SU-DHL-6 (cell line): ENCODE measurements at regions not wholly inside any gene's neighbourhood (a gene's known extent, or its start where the extent isn't known, plus 50 kb on each side); places are given as distances from the start of the nearest gene placed in this dataset.

Experiments used
- H2AFZ ChIP-seq: fragments of 200-600 bp; sonication (generic); 2 replicates; pipeline ENCODE4 v1.6.1; 2014; ENCODE audit warnings: low read depth, mild to moderate bottlenecking, moderate library complexity, mixed read lengths, antibody characterized with exemption, low read length; ENCODE audit not compliant: severe bottlenecking
- H3F3A ChIP-seq: fragments of 200-600 bp; shearing (Covaris generic); 2 replicates; pipeline ENCODE4 v1.6.0; 2016; ENCODE audit warnings: antibody characterized with exemption, mild to moderate bottlenecking; ENCODE audit not compliant: insufficient read depth
- H3K27ac ChIP-seq: fragments of 200-600 bp; sonication (generic); 2 replicates; pipeline ENCODE4 v1.5.1; 2016; ENCODE audit warnings: low read depth, mild to moderate bottlenecking, low read length, moderate library complexity, mixed read lengths
- H3K27me3 ChIP-seq: fragments of 200-600 bp; sonication (generic), shearing (Covaris generic); 2 replicates; pipeline ENCODE4 v1.6.0; 2014; ENCODE audit warnings: mild to moderate bottlenecking, low read length
- H3K36me3 ChIP-seq: fragments of 200-600 bp; sonication (generic); 2 replicates; pipeline ENCODE4 v1.6.1; 2014; ENCODE audit warnings: mild to moderate bottlenecking, low read length, mixed read lengths
- H3K4me2 ChIP-seq: fragments of 300-600, 200-600 bp; shearing (Covaris generic), sonication (generic); 2 replicates; pipeline ENCODE4 v1.6.0; 2014; ENCODE audit warnings: low read length, low read depth, mild to moderate bottlenecking; ENCODE audit not compliant: poor library complexity, severe bottlenecking
- H3K4me3 ChIP-seq: fragments of 200-600 bp; sonication (generic); 2 replicates; pipeline ENCODE4 v1.5.1; 2014; ENCODE audit warnings: antibody characterized with exemption, low read length, mild to moderate bottlenecking, mixed read lengths; ENCODE audit not compliant: insufficient read depth, poor library complexity, severe bottlenecking
- H3K79me2 ChIP-seq: fragments of 200-600 bp; sonication (generic); 2 replicates; pipeline ENCODE4 v1.6.1; 2014; ENCODE audit warnings: mild to moderate bottlenecking, low read length, moderate library complexity; ENCODE audit not compliant: insufficient read depth
- H3K9ac ChIP-seq: fragments of 200-600 bp; sonication (generic); 2 replicates; pipeline ENCODE4 v1.7.0; 2014; ENCODE audit warnings: mild to moderate bottlenecking, low read length
- H3K9me2 ChIP-seq: fragments of 200-600 bp; sonication (generic); replicated peaks from 2 replicates; pipeline ENCODE4 v1.6.1; 2014; ENCODE audit warnings: low read length; ENCODE audit not compliant: insufficient read depth
- H3K9me3 ChIP-seq: fragments of 200-600 bp; sonication (generic); 2 replicates; pipeline ENCODE4 v1.6.1; 2014; ENCODE audit warnings: low read length, mixed read lengths; ENCODE audit not compliant: insufficient read depth
- H4K20me1 ChIP-seq: fragments of 200-600 bp; sonication (generic); 2 replicates; pipeline ENCODE4 v1.6.1; 2014; ENCODE audit warnings: low read depth, mild to moderate bottlenecking, antibody characterized with exemption, low read length, moderate library complexity, mixed read lengths
- CTCF ChIP-seq: fragments of 200-600 bp; sonication (generic); IDR thresholded peaks from one replicate; pipeline ENCODE4 v1.5.1; 2017; ENCODE audit warnings: antibody characterized with exemption, mild to moderate bottlenecking, low read length, moderate library complexity; ENCODE audit not compliant: insufficient read depth, poor library complexity, severe bottlenecking
- EZH2phosphoT487 ChIP-seq: fragments of 200-600 bp; sonication (generic), shearing (Covaris generic); conservative IDR thresholded peaks from 2 replicates; pipeline ENCODE4 v1.6.1; 2018; ENCODE audit warnings: mild to moderate bottlenecking, antibody characterized with exemption, low read length, moderate library complexity, mixed read lengths

GRCh38 chr20:47921408-47921807, 136.1 kb upstream of the SULF2 start:
- H3K9me3 ChIP-seq = peaks cover 27% of the 10 kb centered on the region; the same call in 1 of the 2 replicates
- H2AFZ ChIP-seq = no peak overlapping the region
- H3F3A ChIP-seq = no peaks in the 10 kb centered on the region
- H3K79me2 ChIP-seq = no peaks in the 10 kb centered on the region
- no peak overlapping the region for H3K4me3 ChIP-seq
- H3K4me2 ChIP-seq = no peak overlapping the region
- H3K36me3 ChIP-seq = no peaks in the 10 kb centered on the region
- H4K20me1 ChIP-seq = no peaks in the 10 kb centered on the region
- TF ChIP-seq EZH2phosphoT487 = no peak
- TF ChIP-seq CTCF = no peak
- H3K27ac ChIP-seq = no peak overlapping the region
- no peaks in the 10 kb centered on the region for H3K27me3 ChIP-seq
- no peak overlapping the region for H3K9ac ChIP-seq
- no peaks in the 10 kb centered on the region for H3K9me2 ChIP-seq

- Histone ChIP-seq H3F3A (no peaks in the 10 kb centered on the region), H3K27me3 (no peaks in the 10 kb centered on the region), H3K79me2 (no peaks in the 10 kb centered on the region), H3K4me2 (no peak overlapping the region), H3K9me3 (peaks cover 27% of the 10 kb centered on the region; the same call in 1 of the 2 replicates), H3K36me3 (no peaks in the 10 kb centered on the region), H2AFZ (no peak overlapping the region), H3K27ac (no peak overlapping the region), H3K9ac (no peak overlapping the region), H3K4me3 (no peak overlapping the region), H3K9me2 (no peaks in the 10 kb centered on the region), H4K20me1 (no peaks in the 10 kb centered on the region)
- no peak for TF ChIP-seq EZH2phosphoT487
- no peak for TF ChIP-seq CTCF
Measured at GRCh38 chr20:47917549-47918070, 132.3 kb upstream of the SULF2 start.

- Histone ChIP-seq H3K4me3 (no peak overlapping the region), H3K4me2 (no peak overlapping the region), H3K9me2 (no peaks in the 10 kb centered on the region), H3K36me3 (no peaks in the 10 kb centered on the region), H3F3A (no peaks in the 10 kb centered on the region), H3K27me3 (no peaks in the 10 kb centered on the region), H2AFZ (no peak overlapping the region), H4K20me1 (no peaks in the 10 kb centered on the region), H3K27ac (no peak overlapping the region), H3K79me2 (no peaks in the 10 kb centered on the region), H3K9ac (no peak overlapping the region), H3K9me3 (peaks cover 27% of the 10 kb centered on the region; the same call in 1 of the 2 replicates)
- TF ChIP-seq CTCF (no peak), EZH2phosphoT487 (no peak)
Measured at GRCh38 chr20:47915495-47915894, 130.2 kb upstream of the SULF2 start.
